DMS 273 (cell line): ENCODE measurements at regions not wholly inside any gene's neighbourhood (a gene's known extent, or its start where the extent isn't known, plus 50 kb on each side); places are given as distances from the start of the nearest gene placed in this dataset.
"Not testable (repeated sequence)": the region's sequence is repeated elsewhere in the genome, so short reads cannot be mapped to it uniquely, and the experiment has no call there.

Source experiments
- DNase-seq: peaks from one replicate; lab custom pipeline; 2025; ENCODE audit not compliant: unreplicated experiment; lab: John Stamatoyannopoulos, UW

DNA sequence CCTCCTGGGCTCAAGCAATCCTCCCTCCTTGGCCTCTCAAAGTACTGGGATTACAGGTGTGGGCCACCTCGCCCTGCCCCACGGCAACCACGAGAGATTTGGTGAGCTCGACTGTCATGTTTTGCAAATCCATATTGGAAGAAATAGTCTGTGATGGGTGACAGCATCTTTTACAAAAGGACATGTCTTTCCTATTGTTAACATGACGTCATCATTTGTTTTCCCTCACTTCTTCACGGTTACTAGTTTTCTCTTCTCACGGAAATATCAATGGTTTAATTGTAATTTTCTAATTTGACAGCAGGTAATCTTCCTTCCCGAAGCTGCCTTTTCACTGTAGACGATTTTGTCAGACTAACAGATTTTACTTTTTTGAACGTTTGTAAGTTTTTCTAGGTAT is 110.8 kb upstream of the GREM2 start:
- no peak for DNase-seq

DNA sequence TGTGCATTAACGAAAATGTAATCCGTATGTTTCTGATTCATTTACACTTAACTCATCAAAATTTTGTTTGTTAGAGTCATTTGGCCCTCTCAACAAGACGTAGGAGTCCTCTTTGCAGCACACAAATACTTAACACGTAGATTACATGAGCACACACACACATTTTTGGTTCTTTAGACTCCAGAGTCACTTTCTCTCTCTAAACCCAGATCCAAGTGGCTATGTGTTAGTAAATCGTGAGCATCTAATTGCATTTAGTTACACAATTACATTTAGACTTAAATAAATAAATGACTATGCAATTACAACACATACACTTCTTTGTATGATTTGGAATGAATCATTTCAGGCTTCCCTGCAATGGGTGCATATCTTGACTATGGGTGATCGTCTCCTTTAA is 109.0 kb upstream of the GREM2 start:
- DNase-seq = no peak

DNA sequence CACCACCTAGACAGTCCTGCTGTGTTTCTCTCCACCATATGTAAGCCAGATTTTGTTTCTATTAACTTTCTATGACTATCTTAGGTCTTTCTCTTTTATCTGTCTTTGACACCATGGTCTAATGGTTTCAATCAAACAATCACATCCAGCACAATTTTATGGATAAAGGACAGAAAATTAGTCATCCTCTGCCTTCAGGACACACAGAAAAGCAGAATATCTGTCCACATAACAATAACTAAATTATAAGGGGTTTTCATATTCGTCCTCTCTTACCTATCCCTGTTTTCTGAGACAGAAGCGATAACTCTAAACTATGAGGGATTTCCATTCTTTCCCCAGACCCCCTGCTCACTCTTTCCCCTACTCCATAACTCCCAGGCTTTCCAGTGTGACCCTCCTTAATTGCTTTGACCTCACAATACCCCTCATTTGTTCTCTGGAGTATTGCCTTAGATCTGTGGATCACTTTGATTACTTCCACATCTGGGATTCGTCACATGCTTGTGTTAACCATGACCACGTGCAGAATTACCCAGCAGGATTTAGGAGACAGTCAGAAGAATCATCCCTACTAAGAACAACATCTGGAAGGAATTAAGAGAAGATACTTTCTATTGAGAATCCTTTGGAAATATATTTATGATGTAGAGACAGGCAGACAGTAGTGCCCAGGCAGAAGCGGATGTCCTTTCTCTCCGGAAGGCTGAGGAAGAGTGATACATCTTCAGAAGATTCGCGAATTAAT is 108.2 kb upstream of the GREM2 start:
- no peak for DNase-seq

DNA sequence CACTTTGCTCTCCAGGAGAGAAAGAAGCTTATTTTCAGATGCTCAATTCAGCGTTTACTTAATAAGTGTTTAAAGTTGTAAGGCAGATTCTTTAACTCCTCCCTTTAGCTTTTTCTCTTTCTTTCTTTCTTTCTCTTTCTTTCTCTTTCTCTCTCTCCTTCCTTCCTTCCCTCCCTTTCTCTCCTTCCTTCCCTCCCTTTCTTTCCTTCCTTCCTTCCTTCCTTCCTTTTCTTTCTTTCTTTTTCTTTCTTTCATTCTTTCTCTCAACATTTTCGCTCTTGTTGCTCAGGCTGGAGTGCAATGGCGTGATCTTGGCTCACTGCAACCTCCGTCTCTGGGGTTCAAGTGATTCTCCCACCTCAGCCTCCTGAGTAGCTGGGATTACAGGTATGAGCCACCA is 104.6 kb upstream of the GREM2 start:
- not testable (repeated sequence) for DNase-seq

GRCh38 chr1:240714568-240715292 is 102.8 kb upstream of the GREM2 start:
- DNase-seq = no peak

GRCh38 chr1:240712014-240712731 is 100.2 kb upstream of the GREM2 start:
- no peak for DNase-seq

- no peak for DNase-seq
These were observed 99.1 kb upstream of the GREM2 start for GRCh38 chr1:240711020-240711419.

GRCh38 chr1:240709676-240710075 is 97.7 kb upstream of the GREM2 start:
- DNase-seq = no peak

DNA sequence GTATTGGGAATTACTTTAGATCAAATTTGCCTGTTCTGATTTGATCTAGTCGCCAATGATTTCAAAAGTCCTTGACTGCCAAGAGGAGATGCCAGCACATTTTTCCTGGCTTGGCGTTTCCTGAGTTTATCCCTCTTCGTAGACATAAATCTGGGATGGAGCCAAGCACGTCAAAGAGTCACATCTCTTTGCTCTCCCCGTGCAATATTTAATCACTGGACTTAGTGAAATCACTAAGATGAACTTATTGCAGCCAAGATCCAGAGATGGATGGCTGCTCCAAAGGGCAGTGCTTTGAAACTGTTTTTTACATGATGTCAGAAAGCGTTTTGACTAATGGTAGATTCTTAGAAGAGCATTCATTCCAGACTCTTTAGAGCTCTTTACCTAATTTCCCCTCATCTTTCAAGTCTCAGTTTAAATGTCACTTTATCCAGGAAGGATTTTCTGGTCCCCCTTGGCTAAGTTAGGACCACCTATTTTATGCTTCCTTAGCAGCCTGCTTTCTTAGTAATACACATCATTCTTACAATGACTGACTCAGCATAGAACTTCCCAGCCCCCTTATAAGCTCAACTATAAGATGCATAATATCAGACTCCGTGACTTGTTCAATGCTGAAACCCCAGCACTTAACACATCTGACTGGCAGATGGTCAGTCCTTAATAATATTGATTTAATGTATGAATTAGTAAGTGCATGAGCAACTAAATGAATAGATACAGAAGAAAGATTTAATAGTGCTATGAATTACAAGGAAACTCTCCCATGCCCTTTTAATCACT is 94.4 kb upstream of the GREM2 start:
- DNase-seq = no peak

- DNase-seq = no peak
These were observed 93.6 kb upstream of the GREM2 start for GRCh38 chr1:240705579-240705978.

GRCh38 chr1:240701412-240701811 is 89.5 kb upstream of the GREM2 start:
- DNase-seq = no peak

GRCh38 chr1:240695416-240695815 is 83.5 kb upstream of the GREM2 start:
- no peak for DNase-seq

GRCh38 chr1:240693844-240694243 is 81.9 kb upstream of the GREM2 start:
- no peak for DNase-seq

GRCh38 chr1:240693036-240693435 is 81.1 kb upstream of the GREM2 start:
- DNase-seq = no peak

DNA sequence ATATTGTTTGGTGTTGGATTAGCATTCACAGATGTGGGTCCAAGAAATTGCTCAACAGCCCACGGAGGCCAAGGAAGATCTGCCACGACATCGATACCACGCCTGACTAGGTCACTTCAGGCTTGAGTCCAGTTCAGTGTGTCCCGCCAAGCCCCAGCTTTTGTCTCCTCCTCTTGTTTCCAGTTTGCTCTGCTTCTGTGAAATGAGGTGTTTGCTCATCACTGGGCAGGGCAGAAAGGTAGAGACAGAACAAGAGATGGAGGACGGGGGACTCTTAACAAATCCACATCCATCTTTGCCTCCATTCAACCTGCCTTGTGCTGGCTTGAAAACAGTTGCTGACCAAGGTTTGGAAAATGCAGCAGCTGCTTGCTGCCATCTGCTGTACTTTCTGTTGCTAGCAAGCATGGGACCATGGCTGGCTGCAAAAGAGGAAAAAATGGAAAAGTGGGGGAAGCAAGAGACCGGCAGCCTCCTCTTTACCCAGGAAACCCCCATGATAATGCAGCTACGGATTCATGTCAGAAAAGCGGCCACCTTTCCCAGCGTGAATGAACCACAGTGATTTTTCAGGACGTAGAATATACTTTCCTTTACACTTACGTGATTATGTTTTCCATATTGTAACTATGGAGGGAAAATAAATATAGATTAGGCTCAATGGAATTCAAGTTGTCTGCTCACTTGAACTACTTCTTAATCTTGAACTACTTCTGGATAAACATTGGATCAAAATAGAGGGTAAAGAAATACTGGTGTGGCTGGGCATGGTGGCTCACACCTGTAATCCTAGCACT is 80.2 kb upstream of the GREM2 start:
- peak; percentile 62 for DNase-seq

DNA sequence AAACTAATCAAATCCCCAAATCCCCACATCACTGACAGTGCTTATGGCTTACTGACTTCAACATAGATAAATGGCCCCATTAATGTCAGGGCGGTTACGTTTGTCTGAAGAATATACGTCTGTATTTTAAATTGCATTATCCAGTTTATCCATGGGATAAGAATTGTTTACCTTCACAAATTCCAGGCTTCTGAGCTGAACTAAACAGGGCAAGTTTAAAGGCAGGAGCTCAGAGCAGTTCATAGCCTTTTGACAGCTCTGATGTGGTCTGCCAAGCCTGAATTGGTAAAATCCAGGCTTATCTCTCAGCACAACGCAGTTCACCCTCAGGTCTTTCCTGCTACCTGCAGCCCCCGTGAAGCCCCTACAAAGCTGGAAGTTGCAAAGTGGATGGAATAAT is 79.5 kb upstream of the GREM2 start:
- no peak for DNase-seq

DNA sequence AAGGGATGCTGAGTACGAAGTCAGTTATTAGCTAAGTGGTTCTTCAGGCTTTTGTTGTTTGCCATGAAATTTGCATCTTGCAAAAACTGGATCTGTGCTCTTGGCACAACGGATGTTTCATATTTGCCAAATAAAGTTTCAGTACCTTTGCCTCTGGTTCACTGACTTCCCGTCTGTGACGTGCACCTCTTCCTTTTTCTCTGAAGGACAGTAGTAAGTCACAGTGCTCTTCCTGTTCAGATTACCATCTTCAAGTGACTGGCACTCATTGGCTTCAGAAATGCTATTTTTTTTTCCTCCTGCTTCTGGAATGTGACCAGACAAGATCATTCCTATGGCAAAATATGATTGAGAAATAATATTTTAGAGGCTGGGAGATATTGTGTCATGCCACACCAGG is 75.9 kb upstream of the GREM2 start:
- DNase-seq = no peak

GRCh38 chr1:240683576-240683975 is 71.6 kb upstream of the GREM2 start:
- no peak for DNase-seq

DNA sequence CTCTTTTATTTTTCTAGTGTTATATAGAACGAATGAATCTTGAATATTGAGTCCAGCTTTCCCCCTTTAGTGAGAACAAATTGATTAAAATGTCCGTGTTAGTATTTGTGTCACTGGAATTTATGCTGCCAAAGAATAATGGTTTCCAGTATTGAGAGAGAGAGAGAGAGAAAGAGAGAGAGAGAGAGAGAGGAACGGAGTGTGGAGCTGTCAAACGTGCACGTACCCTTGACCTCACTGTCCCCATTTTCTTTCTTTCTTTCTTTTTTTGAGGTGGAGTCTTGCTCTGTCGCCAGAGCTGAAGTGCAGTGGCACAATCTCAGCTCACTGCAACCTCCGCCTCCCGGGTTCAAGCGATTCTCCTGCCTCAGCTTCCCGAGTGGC is 70.9 kb upstream of the GREM2 start:
- DNase-seq = no peak

DNA sequence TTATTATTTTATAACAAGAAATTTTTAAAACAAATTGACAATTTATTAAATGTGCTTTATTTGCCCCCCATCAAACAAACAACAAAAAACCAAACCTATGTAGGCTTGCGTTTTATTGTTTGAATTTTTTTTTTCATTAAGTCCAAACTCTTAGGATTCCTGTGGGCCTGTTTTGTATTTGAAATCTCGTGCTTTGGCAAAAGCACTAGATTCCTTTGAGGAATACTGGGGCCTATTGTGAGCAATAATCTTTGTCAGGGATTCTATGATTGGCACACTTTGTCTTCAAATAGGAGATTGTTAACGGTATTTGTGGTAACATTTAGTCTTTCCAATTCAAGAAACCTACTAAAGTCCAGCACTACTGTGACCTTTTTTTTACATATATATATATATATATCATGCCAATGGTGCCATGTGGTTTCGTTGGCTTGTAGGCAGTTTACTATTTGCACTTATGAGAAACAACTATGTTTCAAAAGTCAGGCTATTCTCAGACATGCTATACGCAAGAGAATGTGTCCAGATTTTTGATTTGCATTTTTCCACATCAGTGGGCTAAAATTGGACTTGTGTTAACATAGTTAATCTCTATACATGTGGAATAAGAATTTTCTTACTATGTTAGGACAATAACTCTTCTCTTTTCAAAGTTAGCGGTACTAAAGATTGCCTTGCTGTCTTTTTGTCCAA is 70.4 kb upstream of the GREM2 start:
- DNase-seq = no peak
